H9 (cell line): ENCODE measurements at regions not wholly inside any gene's neighbourhood (a gene's known extent, or its start where the extent isn't known, plus 50 kb on each side); places are given as distances from the start of the nearest gene placed in this dataset.

Source experiments
- DNase-seq: peaks from one replicate; pipeline ENCODE4 v3.0.0-alpha.2; 2017
- H2AFZ ChIP-seq: one replicate; pipeline ENCODE4 v1.6.1; 2013; ENCODE audit warnings: mild to moderate bottlenecking, low read length, control low read depth, moderate library complexity
- H2AK5ac ChIP-seq: 2 replicates; pipeline ENCODE4 v1.6.1; 2013; ENCODE audit warnings: low read length, control low read depth, mixed read lengths; ENCODE audit not compliant: insufficient read length
- H2BK120ac ChIP-seq: one replicate; pipeline ENCODE4 v1.6.1; 2013; ENCODE audit warnings: low read depth, mild to moderate bottlenecking, low read length, control low read depth, inconsistent platforms; ENCODE audit not compliant: poor library complexity, severe bottlenecking
- H2BK12ac ChIP-seq: 2 replicates; pipeline ENCODE4 v1.6.1; 2013; ENCODE audit warnings: low read length, control low read depth, mixed read lengths, low read depth; ENCODE audit not compliant: insufficient read length
- H2BK15ac ChIP-seq: 2 replicates; pipeline ENCODE4 v1.6.1; 2013; ENCODE audit warnings: low read depth, low read length, control low read depth
- H2BK20ac ChIP-seq: one replicate; pipeline ENCODE4 v1.6.1; 2013; ENCODE audit warnings: low read depth, mild to moderate bottlenecking, low read length, control low read depth, inconsistent platforms; ENCODE audit not compliant: poor library complexity, severe bottlenecking
- H2BK5ac ChIP-seq: 2 replicates; pipeline ENCODE4 v1.6.1; 2013; ENCODE audit warnings: low read length, control low read depth, mixed read lengths; ENCODE audit not compliant: insufficient read length
- H3K14ac ChIP-seq: 2 replicates; pipeline ENCODE4 v1.6.1; 2013; ENCODE audit warnings: low read length, control low read depth; ENCODE audit not compliant: insufficient read depth
- H3K18ac ChIP-seq: 2 replicates; pipeline ENCODE4 v1.6.1; 2013; ENCODE audit warnings: low read depth, mild to moderate bottlenecking, mixed read lengths, low read length, control low read depth; ENCODE audit not compliant: insufficient read length
- H3K23ac ChIP-seq: 2 replicates; pipeline ENCODE4 v1.6.1; 2013; ENCODE audit warnings: low read length, control low read depth, mixed read lengths, low read depth; ENCODE audit not compliant: insufficient read length
- H3K23me2 ChIP-seq: 2 replicates; pipeline ENCODE4 v1.6.1; 2013; ENCODE audit warnings: low read depth, mild to moderate bottlenecking, mixed read lengths, low read length, control low read depth; ENCODE audit not compliant: insufficient read length, poor library complexity, severe bottlenecking
- H3K27ac ChIP-seq: 2 replicates; pipeline ENCODE4 v1.5.1; 2013; ENCODE audit warnings: low read length, control low read depth, mixed read lengths, low read depth; ENCODE audit not compliant: insufficient read length
- H3K27me3 ChIP-seq: 2 replicates; pipeline ENCODE4 v1.6.1; 2013; ENCODE audit warnings: low read length, control low read depth, inconsistent platforms; ENCODE audit not compliant: insufficient read depth
- H3K4ac ChIP-seq: 2 replicates; pipeline ENCODE4 v1.6.1; 2013; ENCODE audit warnings: low read depth, mild to moderate bottlenecking, control low read depth, inconsistent platforms, low read length, moderate library complexity
- H3K4me1 ChIP-seq: 2 replicates; pipeline ENCODE4 v1.6.1; 2013; ENCODE audit warnings: low read length, control low read depth, inconsistent platforms; ENCODE audit not compliant: insufficient read depth
- H3K4me2 ChIP-seq: 2 replicates; pipeline ENCODE4 v1.6.1; 2013; ENCODE audit warnings: low read length, control low read depth, mixed read lengths; ENCODE audit not compliant: insufficient read length, insufficient read depth
- H3K56ac ChIP-seq: 2 replicates; pipeline ENCODE4 v1.6.1; 2013; ENCODE audit warnings: low read depth, mild to moderate bottlenecking, mixed read lengths, low read length, control low read depth; ENCODE audit not compliant: insufficient read length
- H3K79me1 ChIP-seq: 2 replicates; pipeline ENCODE4 v1.6.1; 2013; ENCODE audit warnings: low read depth, mild to moderate bottlenecking, moderate library complexity, low read length, control low read depth, inconsistent platforms; ENCODE audit not compliant: insufficient read depth, poor library complexity, severe bottlenecking
- H3K79me2 ChIP-seq: 2 replicates; pipeline ENCODE4 v1.6.1; 2013; ENCODE audit warnings: low read length, control low read depth, inconsistent platforms; ENCODE audit not compliant: insufficient read depth
- H3K9ac ChIP-seq: 2 replicates; pipeline ENCODE4 v1.6.1; 2013; ENCODE audit warnings: low read length, control low read depth, mixed read lengths; ENCODE audit not compliant: insufficient read length; ENCODE audit errors: extremely low read depth
- H3K9me3 ChIP-seq: one replicate; pipeline ENCODE4 v1.6.1; 2013; ENCODE audit warnings: low read depth, low read length, inconsistent platforms; ENCODE audit not compliant: control insufficient read depth
- H3T11ph ChIP-seq: one replicate; pipeline ENCODE4 v1.6.1; 2013; ENCODE audit warnings: mild to moderate bottlenecking, low read length, control low read depth, inconsistent platforms
- H4K20me1 ChIP-seq: one replicate; pipeline ENCODE4 v1.6.1; 2013; ENCODE audit not compliant: control insufficient read depth, insufficient read length, insufficient read depth
- H4K5ac ChIP-seq: 2 replicates; pipeline ENCODE4 v1.6.1; 2013; ENCODE audit warnings: low read depth, mild to moderate bottlenecking, mixed read lengths, low read length, control low read depth; ENCODE audit not compliant: insufficient read length
- H4K8ac ChIP-seq: replicated peaks from 2 replicates; pipeline ENCODE4 v1.6.1; 2013; ENCODE audit warnings: low read length, control low read depth, mixed read lengths, low read depth; ENCODE audit not compliant: insufficient read length
- H4K91ac ChIP-seq: 2 replicates; pipeline ENCODE4 v1.6.1; 2013; ENCODE audit warnings: low read depth, mild to moderate bottlenecking, moderate library complexity, mixed read lengths, low read length, control low read depth; ENCODE audit not compliant: insufficient read length
- H3K27ac Mint-ChIP-seq, 3 experiments: 2 replicates in 2 of 3; 3 replicates in 1 of 3; pipeline ENCODE4 v1.8.0; 2020 to 2021; ENCODE audit warnings: mixed read lengths in 3 of 3, mild to moderate bottlenecking in 1 of 3, moderate library complexity in 1 of 3
- H3K27me3 Mint-ChIP-seq: 2 replicates; pipeline ENCODE4 v1.8.0; 2021; ENCODE audit warnings: low read depth, mild to moderate bottlenecking, moderate library complexity, mixed read lengths
- H3K36me3 Mint-ChIP-seq, 3 experiments: 2 replicates in 2 of 3; 3 replicates in 1 of 3; pipeline ENCODE4 v1.8.0; 2020 to 2021; ENCODE audit warnings: low read depth in 3 of 3, mixed read lengths in 3 of 3; ENCODE audit not compliant: insufficient read depth in 1 of 3
- H3K4me1 Mint-ChIP-seq, 2 experiments: 2 replicates each; pipeline ENCODE4 v1.8.0; 2020; ENCODE audit warnings: mixed read lengths in 2 of 2
- H3K4me3 Mint-ChIP-seq, 2 experiments: 2 replicates in 1 of 2; 3 replicates in 1 of 2; pipeline ENCODE4 v1.8.0; 2020 to 2021; ENCODE audit warnings: mild to moderate bottlenecking in 2 of 2, mixed read lengths in 2 of 2, moderate library complexity in 1 of 2
- H3K9me3 Mint-ChIP-seq, 2 experiments: 2 replicates in 1 of 2; 3 replicates in 1 of 2; pipeline ENCODE4 v1.8.0; 2020; ENCODE audit warnings: mild to moderate bottlenecking in 2 of 2, mixed read lengths in 2 of 2, moderate library complexity in 1 of 2
- CTCF ChIP-seq: fragments of 200-600 bp; sonication (generic); conservative IDR thresholded peaks from 3 replicates; pipeline ENCODE4 v1.8.0; 2021; ENCODE audit warnings: antibody characterized with exemption, mild to moderate bottlenecking
- WGBS: extraction: QIAGEN DNeasy Blood & Tissue Kit; methylation state at CpG from one replicate; pipeline ENCODE4 v1.1.7; 2013; ENCODE audit warnings: missing lambda C conversion rate, low lambda C conversion rate, mixed read lengths; ENCODE audit not compliant: insufficient read length; ENCODE audit errors: extremely low coverage; 5-methylcytosine and 5-hydroxymethylcytosine counted together

DNA sequence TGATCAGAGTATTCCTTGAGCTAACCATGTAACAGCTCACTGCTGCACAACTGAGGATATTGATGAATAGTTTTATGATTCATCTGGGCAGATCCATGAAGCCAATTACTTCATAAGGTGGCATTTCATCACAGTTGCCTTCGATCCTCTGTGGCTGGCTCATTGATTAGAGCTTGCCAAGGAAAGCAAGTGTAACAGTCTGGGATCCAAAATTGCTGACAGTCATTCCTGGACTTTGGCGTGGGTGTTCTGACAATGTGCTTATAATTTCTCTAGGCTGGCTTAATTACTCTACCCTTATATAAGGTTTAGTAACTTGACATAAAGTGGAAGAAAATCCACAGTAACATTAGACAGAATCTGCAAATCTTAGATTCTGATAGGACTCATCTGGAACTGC, 551.3 kb upstream of the CDH4 start:
- no peak overlapping the region for H3K18ac ChIP-seq
- H4K20me1 ChIP-seq, result no peaks in the 10 kb centered on the region
- no peak overlapping the region for H2BK5ac ChIP-seq
- H3K23me2 ChIP-seq, result no peaks in the 10 kb centered on the region
- H3K36me3 Mint-ChIP-seq, result peaks cover 4 to 18% (median 8%) of the 10 kb centered on the region in 3 experiments; a peak in 6 of 7 replicates
- H3T11ph ChIP-seq, result no peak overlapping the region
- H2BK120ac ChIP-seq, result no peak overlapping the region
- no peak overlapping the region for H2BK20ac ChIP-seq
- H4K5ac ChIP-seq, result no peak overlapping the region
- H2BK12ac ChIP-seq, result no peak overlapping the region
- no CpG with 5 or more reads among the region's 2 CpGs for whole genome bisulfite sequencing
- H2AK5ac ChIP-seq, result no peak overlapping the region
- no peaks in the 10 kb centered on the region for H3K79me2 ChIP-seq
- H3K23ac ChIP-seq, result no peak overlapping the region
- H3K27ac Mint-ChIP-seq, result no peak overlapping the region
- H3K27me3 ChIP-seq, result no peaks in the 10 kb centered on the region
- no peaks in the 10 kb centered on the region for H3K79me1 ChIP-seq
- TF ChIP-seq CTCF, result no peak
- H4K91ac ChIP-seq, result no peak overlapping the region
- no peak overlapping the region for H4K8ac ChIP-seq
- H3K9me3 ChIP-seq, result no peaks in the 10 kb centered on the region
- no peak overlapping the region for H2BK15ac ChIP-seq
- H3K4me3 Mint-ChIP-seq, result no peak overlapping the region
- no peak overlapping the region for H3K9ac ChIP-seq
- no peak for DNase-seq
- peaks cover 9% of the 10 kb centered on the region; the same call in 1 of the 2 replicates for H3K27me3 Mint-ChIP-seq
- H3K9me3 Mint-ChIP-seq, result peaks cover 9% of the 10 kb centered on the region in 2 experiments; a peak in 4 of 5 replicates
- H3K4ac ChIP-seq, result no peak overlapping the region
- H3K4me1 Mint-ChIP-seq, result peaks cover 6 to 9% of the 10 kb centered on the region in 2 experiments
- H2AFZ ChIP-seq, result no peak overlapping the region
- no peak overlapping the region for H3K4me2 ChIP-seq
- no peak overlapping the region for H3K14ac ChIP-seq
- no peaks in the 10 kb centered on the region for H3K4me1 ChIP-seq
- H3K56ac ChIP-seq, result no peak overlapping the region
- no peak overlapping the region for H3K27ac ChIP-seq
